GM12878 (cell line): ENCODE measurements at regions not wholly inside any gene's neighbourhood (a gene's known extent, or its start where the extent isn't known, plus 50 kb on each side); places are given as distances from the start of the nearest gene placed in this dataset.

Experiments used
- ATAC-seq: fragments of 200-7000 bp; cut with Tn5 transposase; 3 replicates; pipeline ENCODE4 v1.9.1; 2020; ENCODE audit warnings: mild to moderate bottlenecking, moderate library complexity
- BruUV-seq: library from RNA; stranded (reverse); fragments of 400-500 nt; replicated peaks from 2 replicates; lab custom pipeline; 2021; lab: Mats Ljungman, UMichigan
- CTCF ChIA-PET: fragments of 300-600 bp; sonication (Branson Sonifier 250); formaldehyde crosslinking; extraction: SDS; loops from one replicate; lab custom pipeline; 2021; ENCODE audit warnings: inconsistent platforms; lab: Yijun Ruan, JAX
- POLR2A ChIA-PET: fragments of 350-600 bp; formaldehyde crosslinking; extraction: SDS; loops from one replicate; lab custom pipeline; 2021; ENCODE audit warnings: inconsistent platforms; lab: Charles Lee
- RAD21 ChIA-PET: fragments of 300-600 bp; sonication (Branson Sonifier 250); formaldehyde crosslinking; loops from one replicate; lab custom pipeline; 2023; ENCODE audit warnings: antibody characterized with exemption; ENCODE audit not compliant: unreplicated experiment; lab: Charles Lee
- SMC1A ChIA-PET: fragments of 300-600 bp; sonication (Branson Sonifier 250); formaldehyde crosslinking; loops from one replicate; lab custom pipeline; 2023; ENCODE audit not compliant: unreplicated experiment, uncharacterized antibody; lab: Charles Lee
- DNase-seq: peaks from one replicate; pipeline ENCODE4 v3.0.0-alpha.2; 2011; ENCODE audit warnings: low read depth, low spot score
- FAIRE-seq: peaks from 3 replicates; lab custom pipeline; 2011; peaks lifted over from hg19 to GRCh38; lab: Jason Lieb, UNC
- H2AFZ ChIP-seq: 2 replicates; pipeline ENCODE4 v1.6.0; 2011; ENCODE audit warnings: low read depth, low read length, control low read depth; ENCODE audit not compliant: control insufficient read depth
- H3K27ac ChIP-seq: 2 replicates; pipeline ENCODE4 v1.5.1; 2011; ENCODE audit warnings: control low read depth; ENCODE audit not compliant: control insufficient read depth, insufficient read depth
- H3K27me3 ChIP-seq, 2 experiments: replicated peaks in 1 of 2; 2 replicates each; pipeline versions ENCODE4 v1.6.0 to v1.6.1; 2011; ENCODE audit warnings: low read length in 1 of 2; ENCODE audit not compliant: control insufficient read depth in 2 of 2, insufficient read depth in 2 of 2
- H3K36me3 ChIP-seq, 2 experiments: 2 replicates each; pipeline ENCODE4 v1.5.1; 2011; ENCODE audit warnings: low read length in 1 of 2; ENCODE audit not compliant: control insufficient read depth in 2 of 2, insufficient read depth in 2 of 2
- H3K4me1 ChIP-seq: 2 replicates; pipeline ENCODE4 v1.6.1; 2011; ENCODE audit warnings: mild to moderate bottlenecking, low read length, moderate library complexity, mixed read lengths; ENCODE audit not compliant: control insufficient read depth, insufficient read depth
- H3K4me2 ChIP-seq: 2 replicates; pipeline ENCODE4 v1.6.0; 2011; ENCODE audit warnings: control low read depth; ENCODE audit not compliant: control insufficient read depth, insufficient read depth
- H3K4me3 ChIP-seq: fragments of 200-600 bp; sonication (generic); 2 replicates; pipeline ENCODE4 v1.5.1; 2016
- H3K79me2 ChIP-seq: 2 replicates; pipeline ENCODE4 v1.6.0; 2011; ENCODE audit warnings: low read length; ENCODE audit not compliant: control insufficient read depth, insufficient read depth
- H3K9ac ChIP-seq: 2 replicates; pipeline ENCODE4 v1.8.0; 2011; ENCODE audit warnings: low read length, control low read depth, mixed read lengths; ENCODE audit not compliant: control insufficient read depth, insufficient read depth
- H3K9me3 ChIP-seq: replicated peaks from 3 replicates; pipeline ENCODE4 v1.5.1; 2011; ENCODE audit warnings: mild to moderate bottlenecking, low read length; ENCODE audit not compliant: control insufficient read depth, insufficient read depth
- H4K20me1 ChIP-seq: 2 replicates; pipeline ENCODE4 v1.6.0; 2011; ENCODE audit not compliant: control insufficient read depth, insufficient read depth
- CBX5 ChIP-seq: sonication (generic); IDR thresholded peaks from 2 replicates; pipeline ENCODE4 v1.6.1; 2016; ENCODE audit warnings: low read depth, moderate library complexity, mild to moderate bottlenecking, inconsistent platforms
- CREB1 ChIP-seq: IDR thresholded peaks from 2 replicates; pipeline ENCODE4 v1.6.1; 2012; ENCODE audit warnings: low read depth, mild to moderate bottlenecking, inconsistent platforms
- GATAD2B ChIP-seq: fragments of 450-650 bp; conservative IDR thresholded peaks from 2 replicates; pipeline ENCODE4 v1.6.1; 2017; ENCODE audit warnings: low read depth, mild to moderate bottlenecking, moderate library complexity
- NFXL1 ChIP-seq: fragments of 450-650 bp; IDR thresholded peaks from 2 replicates; pipeline ENCODE4 v1.6.1; 2017; ENCODE audit warnings: antibody characterized with exemption, mild to moderate bottlenecking, borderline replicate concordance
- NR2F1 ChIP-seq: fragments of 450-650 bp; conservative IDR thresholded peaks from 2 replicates; pipeline ENCODE4 v1.6.1; 2017; ENCODE audit warnings: mild to moderate bottlenecking
- ZBED1 ChIP-seq: IDR thresholded peaks from 2 replicates; pipeline ENCODE4 v1.6.1; 2016; ENCODE audit warnings: borderline replicate concordance
- WGBS: methylation state at CpG from one replicate; pipeline ENCODE4 v1.1.6; 2016; ENCODE audit warnings: low lambda C conversion rate; ENCODE audit not compliant: insufficient replicate concordance, insufficient coverage; ENCODE audit errors: missing lambda C conversion rate; 5-methylcytosine and 5-hydroxymethylcytosine counted together
- in situ Hi-C: fragments of 300-500 bp; cut with MboI; formaldehyde crosslinking; loops from 9 replicates; pipeline ENCODE4 v1.14.3; 2018; ENCODE audit warnings: mixed read lengths
- intact Hi-C: fragments of 100-400 bp; cut with micrococcal nuclease; formaldehyde crosslinking; loops from one replicate; pipeline ENCODE4 v1.14.2; 2022; ENCODE audit not compliant: unreplicated experiment
- TF ChIP-seq, protein P1 (sequence below): fragments of 450-650 bp; IDR thresholded peaks from 2 replicates; pipeline ENCODE4 v1.6.1; 2017; ENCODE audit warnings: low read depth, mild to moderate bottlenecking, moderate library complexity
- TF ChIP-seq, protein P2 (sequence below): IDR thresholded peaks from 2 replicates; pipeline ENCODE4 v1.6.1; 2012; ENCODE audit warnings: mild to moderate bottlenecking, low read depth, low read length
- TF ChIP-seq, protein P3 (sequence below): IDR thresholded peaks from 2 replicates; pipeline ENCODE4 v1.6.1; 2011; ENCODE audit warnings: mild to moderate bottlenecking, low read depth, low read length, moderate library complexity; ENCODE audit not compliant: insufficient replicate concordance
- TF ChIP-seq, protein P4 (sequence below): fragments of 450-650 bp; IDR thresholded peaks from 2 replicates; pipeline ENCODE4 v1.6.1; 2017; ENCODE audit warnings: mild to moderate bottlenecking, moderate library complexity

DNA sequence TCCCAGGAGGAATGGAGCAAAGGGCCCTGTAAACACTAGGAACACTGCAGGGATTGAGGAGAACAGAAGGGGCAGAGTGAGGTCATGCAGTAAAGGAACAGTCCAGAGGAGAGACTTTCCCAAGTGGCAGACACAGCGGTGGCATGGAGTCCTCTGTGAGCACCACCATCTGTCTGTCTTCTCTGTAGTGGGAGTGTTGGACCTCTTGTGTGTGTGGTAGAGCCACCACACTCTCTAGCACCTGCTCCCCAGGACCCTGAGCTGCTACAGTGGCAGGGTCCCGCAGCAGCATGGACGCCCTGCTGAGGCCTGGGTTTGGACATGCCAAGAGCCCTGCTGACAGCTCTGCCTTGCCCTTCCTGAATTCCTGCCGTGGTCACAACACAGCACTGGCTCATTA is 75.7 kb upstream of the LARP1 start:
- RAD21 ChIA-PET = no interaction called here
- no peak overlapping the region for H3K9ac ChIP-seq
- intact Hi-C loops (no loop called here), in situ Hi-C loops (no loop called here)
- SMC1A ChIA-PET = no interaction called here
- no peak overlapping the region for H2AFZ ChIP-seq
- H3K4me3 ChIP-seq = no peak overlapping the region
- H3K9me3 ChIP-seq = no peaks in the 10 kb centered on the region; the same call in 2 of the 3 replicates
- H3K27me3 ChIP-seq = no peaks in the 10 kb centered on the region
- H3K27ac ChIP-seq = no peak overlapping the region
- CTCF ChIA-PET = no interaction called here
- H4K20me1 ChIP-seq = no peaks in the 10 kb centered on the region
- H3K4me2 ChIP-seq = no peak overlapping the region
- POLR2A ChIA-PET = no interaction called here
- no peak for ATAC-seq
- no peak for DNase-seq
- FAIRE-seq = no peak
- no peak for TF ChIP-seq NR2F1
- TF ChIP-seq CREB1 = no peak
- no peak for TF ChIP-seq ZBED1
- TF ChIP-seq NFXL1 = no peak
- no peak for TF ChIP-seq GATAD2B
- TF ChIP-seq, protein P1, sequence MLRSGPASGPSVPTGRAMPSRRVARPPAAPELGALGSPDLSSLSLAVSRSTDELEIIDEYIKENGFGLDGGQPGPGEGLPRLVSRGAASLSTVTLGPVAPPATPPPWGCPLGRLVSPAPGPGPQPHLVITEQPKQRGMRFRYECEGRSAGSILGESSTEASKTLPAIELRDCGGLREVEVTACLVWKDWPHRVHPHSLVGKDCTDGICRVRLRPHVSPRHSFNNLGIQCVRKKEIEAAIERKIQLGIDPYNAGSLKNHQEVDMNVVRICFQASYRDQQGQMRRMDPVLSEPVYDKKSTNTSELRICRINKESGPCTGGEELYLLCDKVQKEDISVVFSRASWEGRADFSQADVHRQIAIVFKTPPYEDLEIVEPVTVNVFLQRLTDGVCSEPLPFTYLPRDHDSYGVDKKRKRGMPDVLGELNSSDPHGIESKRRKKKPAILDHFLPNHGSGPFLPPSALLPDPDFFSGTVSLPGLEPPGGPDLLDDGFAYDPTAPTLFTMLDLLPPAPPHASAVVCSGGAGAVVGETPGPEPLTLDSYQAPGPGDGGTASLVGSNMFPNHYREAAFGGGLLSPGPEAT = no peak
- no peak for TF ChIP-seq CBX5
- TF ChIP-seq, protein P2, sequence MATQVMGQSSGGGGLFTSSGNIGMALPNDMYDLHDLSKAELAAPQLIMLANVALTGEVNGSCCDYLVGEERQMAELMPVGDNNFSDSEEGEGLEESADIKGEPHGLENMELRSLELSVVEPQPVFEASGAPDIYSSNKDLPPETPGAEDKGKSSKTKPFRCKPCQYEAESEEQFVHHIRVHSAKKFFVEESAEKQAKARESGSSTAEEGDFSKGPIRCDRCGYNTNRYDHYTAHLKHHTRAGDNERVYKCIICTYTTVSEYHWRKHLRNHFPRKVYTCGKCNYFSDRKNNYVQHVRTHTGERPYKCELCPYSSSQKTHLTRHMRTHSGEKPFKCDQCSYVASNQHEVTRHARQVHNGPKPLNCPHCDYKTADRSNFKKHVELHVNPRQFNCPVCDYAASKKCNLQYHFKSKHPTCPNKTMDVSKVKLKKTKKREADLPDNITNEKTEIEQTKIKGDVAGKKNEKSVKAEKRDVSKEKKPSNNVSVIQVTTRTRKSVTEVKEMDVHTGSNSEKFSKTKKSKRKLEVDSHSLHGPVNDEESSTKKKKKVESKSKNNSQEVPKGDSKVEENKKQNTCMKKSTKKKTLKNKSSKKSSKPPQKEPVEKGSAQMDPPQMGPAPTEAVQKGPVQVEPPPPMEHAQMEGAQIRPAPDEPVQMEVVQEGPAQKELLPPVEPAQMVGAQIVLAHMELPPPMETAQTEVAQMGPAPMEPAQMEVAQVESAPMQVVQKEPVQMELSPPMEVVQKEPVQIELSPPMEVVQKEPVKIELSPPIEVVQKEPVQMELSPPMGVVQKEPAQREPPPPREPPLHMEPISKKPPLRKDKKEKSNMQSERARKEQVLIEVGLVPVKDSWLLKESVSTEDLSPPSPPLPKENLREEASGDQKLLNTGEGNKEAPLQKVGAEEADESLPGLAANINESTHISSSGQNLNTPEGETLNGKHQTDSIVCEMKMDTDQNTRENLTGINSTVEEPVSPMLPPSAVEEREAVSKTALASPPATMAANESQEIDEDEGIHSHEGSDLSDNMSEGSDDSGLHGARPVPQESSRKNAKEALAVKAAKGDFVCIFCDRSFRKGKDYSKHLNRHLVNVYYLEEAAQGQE = no peak
- TF ChIP-seq, protein P3, sequence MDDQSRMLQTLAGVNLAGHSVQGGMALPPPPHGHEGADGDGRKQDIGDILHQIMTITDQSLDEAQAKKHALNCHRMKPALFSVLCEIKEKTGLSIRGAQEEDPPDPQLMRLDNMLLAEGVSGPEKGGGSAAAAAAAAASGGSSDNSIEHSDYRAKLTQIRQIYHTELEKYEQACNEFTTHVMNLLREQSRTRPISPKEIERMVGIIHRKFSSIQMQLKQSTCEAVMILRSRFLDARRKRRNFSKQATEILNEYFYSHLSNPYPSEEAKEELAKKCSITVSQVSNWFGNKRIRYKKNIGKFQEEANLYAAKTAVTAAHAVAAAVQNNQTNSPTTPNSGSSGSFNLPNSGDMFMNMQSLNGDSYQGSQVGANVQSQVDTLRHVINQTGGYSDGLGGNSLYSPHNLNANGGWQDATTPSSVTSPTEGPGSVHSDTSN = no peak
- TF ChIP-seq, protein P4, sequence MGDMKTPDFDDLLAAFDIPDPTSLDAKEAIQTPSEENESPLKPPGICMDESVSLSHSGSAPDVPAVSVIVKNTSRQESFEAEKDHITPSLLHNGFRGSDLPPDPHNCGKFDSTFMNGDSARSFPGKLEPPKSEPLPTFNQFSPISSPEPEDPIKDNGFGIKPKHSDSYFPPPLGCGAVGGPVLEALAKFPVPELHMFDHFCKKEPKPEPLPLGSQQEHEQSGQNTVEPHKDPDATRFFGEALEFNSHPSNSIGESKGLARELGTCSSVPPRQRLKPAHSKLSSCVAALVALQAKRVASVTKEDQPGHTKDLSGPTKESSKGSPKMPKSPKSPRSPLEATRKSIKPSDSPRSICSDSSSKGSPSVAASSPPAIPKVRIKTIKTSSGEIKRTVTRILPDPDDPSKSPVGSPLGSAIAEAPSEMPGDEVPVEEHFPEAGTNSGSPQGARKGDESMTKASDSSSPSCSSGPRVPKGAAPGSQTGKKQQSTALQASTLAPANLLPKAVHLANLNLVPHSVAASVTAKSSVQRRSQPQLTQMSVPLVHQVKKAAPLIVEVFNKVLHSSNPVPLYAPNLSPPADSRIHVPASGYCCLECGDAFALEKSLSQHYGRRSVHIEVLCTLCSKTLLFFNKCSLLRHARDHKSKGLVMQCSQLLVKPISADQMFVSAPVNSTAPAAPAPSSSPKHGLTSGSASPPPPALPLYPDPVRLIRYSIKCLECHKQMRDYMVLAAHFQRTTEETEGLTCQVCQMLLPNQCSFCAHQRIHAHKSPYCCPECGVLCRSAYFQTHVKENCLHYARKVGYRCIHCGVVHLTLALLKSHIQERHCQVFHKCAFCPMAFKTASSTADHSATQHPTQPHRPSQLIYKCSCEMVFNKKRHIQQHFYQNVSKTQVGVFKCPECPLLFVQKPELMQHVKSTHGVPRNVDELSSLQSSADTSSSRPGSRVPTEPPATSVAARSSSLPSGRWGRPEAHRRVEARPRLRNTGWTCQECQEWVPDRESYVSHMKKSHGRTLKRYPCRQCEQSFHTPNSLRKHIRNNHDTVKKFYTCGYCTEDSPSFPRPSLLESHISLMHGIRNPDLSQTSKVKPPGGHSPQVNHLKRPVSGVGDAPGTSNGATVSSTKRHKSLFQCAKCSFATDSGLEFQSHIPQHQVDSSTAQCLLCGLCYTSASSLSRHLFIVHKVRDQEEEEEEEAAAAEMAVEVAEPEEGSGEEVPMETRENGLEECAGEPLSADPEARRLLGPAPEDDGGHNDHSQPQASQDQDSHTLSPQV = no peak
- no peaks in the 10 kb centered on the region for H3K36me3 ChIP-seq
- H3K79me2 ChIP-seq = no peaks in the 10 kb centered on the region; the same call in 1 of the 2 replicates
- BruUV-seq = no TSS peak
- 43% methylated on average over 4 of the region's 4 CpGs for WGBS
- H3K4me1 ChIP-seq = peaks cover 9% of the 10 kb centered on the region
